ENCODE measurements at regions not wholly inside any gene's neighbourhood (a gene's known extent, or its start where the extent isn't known, plus 50 kb on each side); places are given as distances from the start of the nearest gene placed in this dataset.

- Histone ChIP-seq H3K9me3 (ENCODE audit: control insufficient read depth, insufficient read depth, low read length) (no peaks in the 10 kb centered on the region), H3K27me3 (ENCODE audit: control insufficient read depth, insufficient read depth, low read length) (no peaks in the 10 kb centered on the region), H3K56ac (ENCODE audit: extremely low read depth, insufficient read depth, low read length) (no peak overlapping the region), H2BK120ac (ENCODE audit: low read depth, low read length) (0 out of 2 replicates have a peak overlapping the region, but pooled peaks have one; percentile 9), H4K20me1 (ENCODE audit: insufficient read depth, low read length) (no peaks in the 10 kb centered on the region), H3K79me1 (ENCODE audit: low read depth in 1 of 2, low read length in 2 of 2) (peaks cover 17 to 60% of the 10 kb centered on the region in 2 experiments), H3K9me1 (ENCODE audit: insufficient read depth, low read length) (peaks cover 3% of the 10 kb centered on the region), H3K9ac (ENCODE audit: low read depth, low read length) (peak overlapping the region; percentile 57), H2BK20ac (ENCODE audit: low read depth, low read length) (no peak overlapping the region), H3K27ac (ENCODE audit: insufficient read depth, low read length) (peak overlapping the region; percentile 72), H3K14ac (replicated peaks; ENCODE audit: low read depth, low read length) (peak overlapping the region; percentile 15), H3K23ac (ENCODE audit: low read depth, low read length) (peak overlapping the region; percentile 19), H3K4me3 (ENCODE audit: insufficient read depth, low read depth, low read length) (no peak overlapping the region), H4K5ac (ENCODE audit: low read depth, low read length) (peak overlapping the region; percentile 40; the same call in 1 of the 2 replicates), H3K4me1 (ENCODE audit: control insufficient read depth, insufficient read depth, low read length) (peaks cover 11% of the 10 kb centered on the region), H3K18ac (ENCODE audit: low read depth, low read length) (peak overlapping the region; percentile 37; the same call in 1 of the 2 replicates), H2AFZ (replicated peaks; ENCODE audit: low read length, poor library complexity) (no peak overlapping the region), H4K91ac (ENCODE audit: insufficient read depth, low read depth, low read length) (no peak overlapping the region), H4K8ac (ENCODE audit: low read depth in 2 of 2, low read length in 2 of 2) (peak overlapping the region in 1 of 2 experiments; percentile 13; a peak in 2 of 4 replicates), H3K4ac (ENCODE audit: low read depth, low read length) (peak overlapping the region; percentile 22), H3K36me3 (ENCODE audit: control insufficient read depth, insufficient read depth, low read length) (peaks cover 2% of the 10 kb centered on the region; the same call in 1 of the 2 replicates), H2AK5ac (ENCODE audit: low read depth, low read length) (peak overlapping the region; percentile 24; the same call in 1 of the 2 replicates), H2AK9ac (replicated peaks; ENCODE audit: low read depth, low read length, poor library complexity) (no peak overlapping the region), H2BK5ac (ENCODE audit: low read depth, low read length, poor library complexity, severe bottlenecking) (peak overlapping the region; percentile 92), H2BK15ac (ENCODE audit: low read depth, low read length) (no peak overlapping the region), H3K4me2 (ENCODE audit: low read depth, low read length) (peak overlapping the region; percentile 87)
- TF ChIP-seq, protein P1, sequence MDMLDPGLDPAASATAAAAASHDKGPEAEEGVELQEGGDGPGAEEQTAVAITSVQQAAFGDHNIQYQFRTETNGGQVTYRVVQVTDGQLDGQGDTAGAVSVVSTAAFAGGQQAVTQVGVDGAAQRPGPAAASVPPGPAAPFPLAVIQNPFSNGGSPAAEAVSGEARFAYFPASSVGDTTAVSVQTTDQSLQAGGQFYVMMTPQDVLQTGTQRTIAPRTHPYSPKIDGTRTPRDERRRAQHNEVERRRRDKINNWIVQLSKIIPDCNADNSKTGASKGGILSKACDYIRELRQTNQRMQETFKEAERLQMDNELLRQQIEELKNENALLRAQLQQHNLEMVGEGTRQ (IDR thresholded peaks at IDR 0.05; ENCODE audit: low read depth, low read length) = no peak
- TF ChIP-seq CEBPB (IDR thresholded peaks at IDR 0.05; ENCODE audit: low read depth, low read length) = no peak
- no peak for TF ChIP-seq RAD21 (IDR thresholded peaks at IDR 0.05; ENCODE audit: low read length)
- no peak for TF ChIP-seq MXI1 (IDR thresholded peaks at IDR 0.05; ENCODE audit: borderline replicate concordance, low read depth, low read length)
- no peak for TF ChIP-seq RCOR1 (IDR thresholded peaks at IDR 0.05; ENCODE audit: insufficient replicate concordance, low read length)
- no peak for TF ChIP-seq BHLHE40 (IDR thresholded peaks at IDR 0.05; ENCODE audit: low read depth, low read length)
- TF ChIP-seq POLR2A (IDR thresholded peaks at IDR 0.05; ENCODE audit: low read depth, low read length) = no peak
- no peak for TF ChIP-seq RFX5 (IDR thresholded peaks at IDR 0.05; ENCODE audit: low read depth, low read length)
- no peak for TF ChIP-seq CHD1 (IDR thresholded peaks at IDR 0.05; ENCODE audit: low read depth, low read length)
- TF ChIP-seq MAFK (IDR thresholded peaks at IDR 0.05; ENCODE audit: low read depth, low read length) = no peak
- no peak for TF ChIP-seq NFE2L2 (IDR thresholded peaks at IDR 0.05; ENCODE audit: low read depth, low read length)
- DNase-seq = no peak
- no CpG with 5 or more reads among the region's 19 CpGs for WGBS, 2 experiments (ENCODE audit: extremely low coverage in 2 of 2, insufficient read length in 1 of 2)
- ATAC-seq (ENCODE audit: low read depth) = no peak
- POLR2A ChIA-PET (ENCODE audit: unreplicated experiment) = no interaction called here
- in situ Hi-C loops (cut with MboI; ENCODE audit: low sequenced_read_pairs) (no loop called here), dilution Hi-C loops (cut with HindIII; ENCODE audit: low sequenced_read_pairs, unreplicated experiment) (no loop called here), intact Hi-C loops (cut with micrococcal nuclease) (loop anchor here (2.0 kb wide), 2 partner anchors 13 to 55 kb away; no protein-coding TSS in a partner anchor)
- CTCF ChIA-PET = no interaction called here
- no TSS peak for BruUV-seq (replicated peaks)
Measured at GRCh38 chr22:46067159-46068111, 82.9 kb upstream of the PPARA start.

Measured in IMR-90 (cell line).